ENCODE measurements at regions not wholly inside any gene's neighbourhood (a gene's known extent, or its start where the extent isn't known, plus 50 kb on each side); places are given as distances from the start of the nearest gene placed in this dataset.

DNA sequence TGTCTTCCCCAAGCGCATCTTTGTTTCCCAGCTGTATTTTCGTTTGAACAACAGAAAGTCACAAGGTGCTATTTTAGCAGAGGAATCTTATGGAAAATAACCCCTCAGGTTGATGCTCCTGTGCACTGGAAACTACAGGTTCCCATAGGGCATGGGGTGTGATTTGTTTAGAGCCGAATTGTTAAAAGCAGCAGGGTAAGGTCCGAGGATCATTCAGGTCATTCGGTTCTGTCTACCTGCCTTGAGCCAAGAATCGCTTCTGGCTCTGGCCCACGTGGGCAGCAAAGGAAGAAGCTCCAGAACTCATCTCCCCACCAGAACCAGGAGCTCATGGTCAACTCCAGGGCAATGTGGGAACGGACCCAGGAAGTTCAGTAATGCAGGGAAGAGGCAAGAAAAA, 116.7 kb upstream of the TPM1 start:
- TF ChIP-seq EZH2phosphoT487 (IDR thresholded peaks at IDR 0.05; ENCODE audit: low read depth), result no peak
- TF ChIP-seq, protein P1, sequence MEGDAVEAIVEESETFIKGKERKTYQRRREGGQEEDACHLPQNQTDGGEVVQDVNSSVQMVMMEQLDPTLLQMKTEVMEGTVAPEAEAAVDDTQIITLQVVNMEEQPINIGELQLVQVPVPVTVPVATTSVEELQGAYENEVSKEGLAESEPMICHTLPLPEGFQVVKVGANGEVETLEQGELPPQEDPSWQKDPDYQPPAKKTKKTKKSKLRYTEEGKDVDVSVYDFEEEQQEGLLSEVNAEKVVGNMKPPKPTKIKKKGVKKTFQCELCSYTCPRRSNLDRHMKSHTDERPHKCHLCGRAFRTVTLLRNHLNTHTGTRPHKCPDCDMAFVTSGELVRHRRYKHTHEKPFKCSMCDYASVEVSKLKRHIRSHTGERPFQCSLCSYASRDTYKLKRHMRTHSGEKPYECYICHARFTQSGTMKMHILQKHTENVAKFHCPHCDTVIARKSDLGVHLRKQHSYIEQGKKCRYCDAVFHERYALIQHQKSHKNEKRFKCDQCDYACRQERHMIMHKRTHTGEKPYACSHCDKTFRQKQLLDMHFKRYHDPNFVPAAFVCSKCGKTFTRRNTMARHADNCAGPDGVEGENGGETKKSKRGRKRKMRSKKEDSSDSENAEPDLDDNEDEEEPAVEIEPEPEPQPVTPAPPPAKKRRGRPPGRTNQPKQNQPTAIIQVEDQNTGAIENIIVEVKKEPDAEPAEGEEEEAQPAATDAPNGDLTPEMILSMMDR (IDR thresholded peaks at IDR 0.05; ENCODE audit: low read depth, low read length), result no peak
- Histone ChIP-seq H3K27me3 (ENCODE audit: low read depth, low read length) (no peaks in the 10 kb centered on the region; the same call in 1 of the 2 replicates), H3K9ac (ENCODE audit: low read length) (no peak overlapping the region), H3K4me1 (ENCODE audit: low read length) (no peaks in the 10 kb centered on the region), H3K36me3 (replicated peaks; ENCODE audit: low read depth, low read length) (no peaks in the 10 kb centered on the region), H3K4me3 (ENCODE audit: low read length) (no peak overlapping the region), H3K9me3 (ENCODE audit: insufficient read depth, low read length) (no peaks in the 10 kb centered on the region), H3K79me2 (ENCODE audit: low read length) (no peaks in the 10 kb centered on the region), H4K20me1 (ENCODE audit: insufficient read depth, low read length) (no peaks in the 10 kb centered on the region), H2AFZ (ENCODE audit: low read depth, low read length) (no peak overlapping the region), H3K27ac (ENCODE audit: low read length) (no peak overlapping the region), H3K4me2 (ENCODE audit: low read length) (no peak overlapping the region)

DNA sequence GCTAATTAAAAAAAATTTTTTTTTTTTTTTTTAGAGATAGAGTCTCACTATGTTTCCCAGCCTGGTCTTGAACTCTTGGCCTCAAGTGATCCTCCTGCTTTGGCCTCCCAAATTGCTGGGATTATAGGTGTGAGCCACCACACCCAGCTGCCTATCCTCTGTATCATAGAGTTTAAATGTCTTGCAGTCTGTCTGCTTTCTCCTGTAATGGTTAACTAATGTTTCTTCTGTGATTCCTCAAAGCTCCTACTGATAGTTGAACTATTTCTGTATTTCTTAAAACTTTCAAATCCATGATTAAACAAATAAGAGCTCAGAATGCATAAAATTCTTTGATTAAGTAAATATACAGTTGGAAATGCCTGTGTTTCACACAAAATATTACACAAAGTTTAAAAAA, 115.4 kb upstream of the TPM1 start:
- Histone ChIP-seq H3K4me3 (ENCODE audit: low read length) (no peak overlapping the region), H4K20me1 (ENCODE audit: insufficient read depth, low read length) (no peaks in the 10 kb centered on the region), H3K36me3 (replicated peaks; ENCODE audit: low read depth, low read length) (no peaks in the 10 kb centered on the region), H3K9me3 (ENCODE audit: insufficient read depth, low read length) (no peaks in the 10 kb centered on the region), H3K27me3 (ENCODE audit: low read depth, low read length) (peaks cover 3% of the 10 kb centered on the region; the same call in 1 of the 2 replicates), H3K4me1 (ENCODE audit: low read length) (peaks cover 9% of the 10 kb centered on the region), H2AFZ (ENCODE audit: low read depth, low read length) (no peak overlapping the region), H3K79me2 (ENCODE audit: low read length) (no peaks in the 10 kb centered on the region), H3K27ac (ENCODE audit: low read length) (no peak overlapping the region), H3K9ac (ENCODE audit: low read length) (no peak overlapping the region), H3K4me2 (ENCODE audit: low read length) (no peak overlapping the region)
- no peak for TF ChIP-seq EZH2phosphoT487 (IDR thresholded peaks at IDR 0.05; ENCODE audit: low read depth)
- TF ChIP-seq, protein P1 (IDR thresholded peaks at IDR 0.05; ENCODE audit: low read depth, low read length), result no peak

DNA sequence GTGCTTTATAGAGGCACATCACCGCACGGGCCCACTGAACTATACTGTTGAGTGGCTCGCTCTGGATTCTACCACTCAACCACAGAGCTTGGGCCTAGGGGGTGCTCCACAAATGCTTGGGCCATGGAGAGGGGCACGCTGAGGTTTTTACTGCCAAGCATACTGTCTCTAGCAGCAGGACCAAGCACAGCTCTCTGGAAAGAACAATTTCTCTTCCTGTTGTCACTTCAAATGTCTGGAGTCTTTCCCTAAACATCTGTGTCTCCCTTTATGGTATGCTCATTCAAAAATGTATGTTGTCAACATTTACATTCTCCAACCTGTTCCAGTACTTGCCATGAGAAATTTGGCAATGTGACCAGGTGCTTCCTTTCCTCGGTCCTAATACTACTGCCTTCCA, 114.7 kb upstream of the TPM1 start:
- TF ChIP-seq, protein P1 (IDR thresholded peaks at IDR 0.05; ENCODE audit: low read depth, low read length), result no peak
- no peak for TF ChIP-seq EZH2phosphoT487 (IDR thresholded peaks at IDR 0.05; ENCODE audit: low read depth)
- H4K20me1 ChIP-seq (ENCODE audit: insufficient read depth, low read length), result no peaks in the 10 kb centered on the region
- H3K4me1 ChIP-seq (ENCODE audit: low read length), result peaks cover 9% of the 10 kb centered on the region
- peaks cover 3% of the 10 kb centered on the region; the same call in 1 of the 2 replicates for H3K27me3 ChIP-seq (ENCODE audit: low read depth, low read length)
- no peaks in the 10 kb centered on the region for H3K36me3 ChIP-seq (replicated peaks; ENCODE audit: low read depth, low read length)
- no peak overlapping the region for H3K9ac ChIP-seq (ENCODE audit: low read length)
- no peak overlapping the region for H3K4me2 ChIP-seq (ENCODE audit: low read length)
- no peaks in the 10 kb centered on the region for H3K9me3 ChIP-seq (ENCODE audit: insufficient read depth, low read length)
- H2AFZ ChIP-seq (ENCODE audit: low read depth, low read length), result no peak overlapping the region
- H3K79me2 ChIP-seq (ENCODE audit: low read length), result no peaks in the 10 kb centered on the region
- H3K4me3 ChIP-seq (ENCODE audit: low read length), result no peak overlapping the region
- H3K27ac ChIP-seq (ENCODE audit: low read length), result no peak overlapping the region

DNA sequence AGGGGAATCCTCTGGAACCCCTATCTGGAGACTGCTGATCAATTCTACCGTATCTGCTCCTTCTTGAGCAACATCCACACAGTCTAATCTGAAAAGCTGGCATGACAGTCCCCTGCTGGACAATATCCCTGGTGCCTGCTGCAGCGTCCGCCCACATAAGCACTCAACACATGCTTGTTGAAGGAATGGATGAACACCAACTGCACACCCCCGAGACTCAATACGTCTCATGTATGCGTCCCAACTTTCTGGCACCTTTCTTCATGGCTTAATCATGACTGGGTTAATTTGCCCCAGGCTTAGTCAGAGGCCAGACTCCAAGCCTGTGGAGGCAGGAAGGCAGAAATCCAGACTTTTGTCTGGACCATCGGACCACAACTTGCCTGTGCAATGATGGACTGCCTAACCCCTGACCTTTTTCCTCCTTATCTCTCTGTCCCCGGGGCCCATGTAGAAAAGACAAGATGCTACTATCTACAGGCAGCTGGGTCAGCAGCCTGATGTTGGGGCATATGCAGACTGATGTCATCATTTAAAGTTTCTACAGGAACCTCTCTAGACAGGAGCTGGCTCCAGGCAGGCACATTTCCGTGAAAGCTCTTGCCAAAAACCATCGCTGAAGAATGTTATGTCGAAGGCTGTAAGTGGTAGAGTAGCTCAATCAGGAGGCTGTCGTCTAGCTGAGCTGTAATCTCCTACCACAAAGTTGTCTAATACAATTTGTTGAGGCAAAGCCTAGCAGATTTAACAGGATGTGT, 114.1 kb upstream of the TPM1 start:
- H3K9me3 ChIP-seq (ENCODE audit: insufficient read depth, low read length), result no peaks in the 10 kb centered on the region
- no peaks in the 10 kb centered on the region for H3K36me3 ChIP-seq (replicated peaks; ENCODE audit: low read depth, low read length)
- no peak overlapping the region for H3K9ac ChIP-seq (ENCODE audit: low read length)
- H3K79me2 ChIP-seq (ENCODE audit: low read length), result no peaks in the 10 kb centered on the region
- H3K4me1 ChIP-seq (ENCODE audit: low read length), result peaks cover 9% of the 10 kb centered on the region
- no peak overlapping the region for H3K4me3 ChIP-seq (ENCODE audit: low read length)
- no peak overlapping the region for H3K27ac ChIP-seq (ENCODE audit: low read length)
- peaks cover 3% of the 10 kb centered on the region; the same call in 1 of the 2 replicates for H3K27me3 ChIP-seq (ENCODE audit: low read depth, low read length)
- no peak overlapping the region for H3K4me2 ChIP-seq (ENCODE audit: low read length)
- H4K20me1 ChIP-seq (ENCODE audit: insufficient read depth, low read length), result no peaks in the 10 kb centered on the region
- no peak overlapping the region for H2AFZ ChIP-seq (ENCODE audit: low read depth, low read length)
- TF ChIP-seq EZH2phosphoT487 (IDR thresholded peaks at IDR 0.05; ENCODE audit: low read depth), result no peak
- TF ChIP-seq, protein P1 (IDR thresholded peaks at IDR 0.05; ENCODE audit: low read depth, low read length), result no peak

Data from OCI-LY3 (cell line).